Muscle of leg (tissue), 3 donors: ENCODE measurements at regions not wholly inside any gene's neighbourhood (a gene's known extent, or its start where the extent isn't known, plus 50 kb on each side); places are given as distances from the start of the nearest gene placed in this dataset.

ENCODE experiments used
- DNase-seq: peaks from one replicate; pipeline ENCODE4 v3.0.0; 2013
- H3K27ac ChIP-seq: one replicate; pipeline ENCODE4 v1.5.1; 2013; ENCODE audit warnings: mild to moderate bottlenecking, low read length, control low read depth
- H3K27me3 ChIP-seq: one replicate; pipeline ENCODE4 v1.6.1; 2013; ENCODE audit warnings: low read length; ENCODE audit not compliant: control insufficient read depth, insufficient read depth
- H3K36me3 ChIP-seq: one replicate; pipeline ENCODE4 v1.6.1; 2013; ENCODE audit warnings: low read length; ENCODE audit not compliant: control insufficient read depth, insufficient read depth
- H3K4me1 ChIP-seq: one replicate; pipeline ENCODE4 v1.6.1; 2013; ENCODE audit warnings: low read length; ENCODE audit not compliant: control insufficient read depth, insufficient read depth
- H3K4me3 ChIP-seq: one replicate; pipeline ENCODE4 v1.5.1; 2013; ENCODE audit warnings: low read length, control low read depth
- H3K9me3 ChIP-seq: replicated peaks from 2 replicates; pipeline ENCODE4 v1.6.1; 2013; ENCODE audit warnings: low read depth, low read length; ENCODE audit not compliant: control insufficient read depth
- WGBS: methylation state at CpG from one replicate; pipeline ENCODE4 v1.1.5; 2013; ENCODE audit warnings: missing lambda C conversion rate; ENCODE audit not compliant: insufficient coverage; 5-methylcytosine and 5-hydroxymethylcytosine counted together

GRCh38 chr17:49916854-49917515 is 52.0 kb upstream of the DLX4 start:
- no peak for DNase-seq
- 69% methylated on average over 5 of the region's 13 CpGs for WGBS
- H3K27ac ChIP-seq = no peak overlapping the region
- H3K27me3 ChIP-seq = peaks cover 54% of the 10 kb centered on the region
- H3K36me3 ChIP-seq = no peaks in the 10 kb centered on the region
- no peaks in the 10 kb centered on the region for H3K9me3 ChIP-seq
- peaks cover 3% of the 10 kb centered on the region for H3K4me1 ChIP-seq
- H3K4me3 ChIP-seq = no peak overlapping the region

- H3K27ac ChIP-seq = no peak overlapping the region
- WGBS = 80% methylated on average over 1 of the region's 1 CpG
- H3K9me3 ChIP-seq = no peaks in the 10 kb centered on the region
- no peak for DNase-seq
- no peak overlapping the region for H3K4me3 ChIP-seq
- peaks cover 3% of the 10 kb centered on the region for H3K4me1 ChIP-seq
- H3K27me3 ChIP-seq = peaks cover 47% of the 10 kb centered on the region
- H3K36me3 ChIP-seq = no peaks in the 10 kb centered on the region
Measured at GRCh38 chr17:49918591-49918990, 50.4 kb upstream of the DLX4 start.
